K562 (cell line): ENCODE measurements at regions not wholly inside any gene's neighbourhood (a gene's known extent, or its start where the extent isn't known, plus 50 kb on each side); places are given as distances from the start of the nearest gene placed in this dataset.

Experiments
- ATAC-seq: fragments of 200-7000 bp; cut with Tn5 transposase; 3 replicates; pipeline ENCODE4 v1.9.1; 2020; ENCODE audit warnings: moderate library complexity
- BruUV-seq: library from RNA; stranded (reverse); fragments of 400-500 nt; replicated peaks from 2 replicates; lab custom pipeline; 2021; lab: Mats Ljungman, UMichigan
- CTCF ChIA-PET: fragments of 300-600 bp; formaldehyde crosslinking; extraction: SDS; loops from one replicate; lab custom pipeline; 2021; ENCODE audit warnings: low intra/inter-chr PET ratio; lab: Yijun Ruan, JAX
- POLR2A ChIA-PET: fragments of 300-600, 350-650 bp; sonication (Branson Sonifier 250); formaldehyde crosslinking; extraction: SDS; loops from one replicate; lab custom pipeline; 2021; ENCODE audit warnings: antibody characterized with exemption, inconsistent platforms; lab: Yijun Ruan, JAX
- DNase-seq, 4 experiments: peaks; one replicate each; pipeline versions ENCODE4 v3.0.0 to v3.0.0-alpha.2; 2011 to 2018; ENCODE audit warnings: low spot score in 3 of 4, mixed read lengths in 3 of 4; ENCODE audit errors: extremely low read depth in 1 of 4
- FAIRE-seq: peaks from 2 replicates; lab custom pipeline; 2011; peaks lifted over from hg19 to GRCh38; lab: Jason Lieb, UNC
- H2AFZ ChIP-seq: 2 replicates; pipeline ENCODE4 v1.6.0; 2011; ENCODE audit warnings: low read depth, low read length, control low read depth, inconsistent platforms
- H3K27ac ChIP-seq: fragments of 200-600 bp; 3 replicates; pipeline ENCODE4 v1.8.0; 2011; ENCODE audit warnings: low read depth, mild to moderate bottlenecking, control low read depth, inconsistent platforms, low read length, moderate library complexity, mixed read lengths; ENCODE audit errors: extremely low read depth
- H3K27me3 ChIP-seq, 2 experiments: fragments of 300-600 bp in 1 of 2; 2 replicates in 1 of 2; 3 replicates in 1 of 2; pipeline versions ENCODE4 v1.6.0 to v1.8.0; 2011; ENCODE audit warnings: inconsistent platforms in 2 of 2, low read length in 2 of 2, mild to moderate bottlenecking in 1 of 2, mixed read lengths in 1 of 2, moderate library complexity in 1 of 2; ENCODE audit not compliant: control insufficient read depth in 2 of 2, insufficient read depth in 2 of 2
- H3K36me3 ChIP-seq: fragments of 300-600 bp; 3 replicates; pipeline ENCODE4 v1.8.0; 2011; ENCODE audit warnings: mild to moderate bottlenecking, low read length, inconsistent platforms; ENCODE audit not compliant: control insufficient read depth, insufficient read depth
- H3K4me1 ChIP-seq, 2 experiments: fragments of 200-600 bp in 1 of 2; replicated peaks in 1 of 2; 2 replicates in 1 of 2; 3 replicates in 1 of 2; pipeline versions ENCODE4 v1.5.1 to v1.8.0; 2011; ENCODE audit warnings: inconsistent platforms in 2 of 2, low read length in 2 of 2, mild to moderate bottlenecking in 1 of 2, mixed read lengths in 1 of 2, moderate library complexity in 1 of 2; ENCODE audit not compliant: control insufficient read depth in 2 of 2, insufficient read depth in 2 of 2
- H3K4me2 ChIP-seq: 2 replicates; pipeline ENCODE4 v1.6.1; 2011; ENCODE audit warnings: low read length, control low read depth, inconsistent platforms, mixed read lengths; ENCODE audit not compliant: insufficient read depth
- H3K4me3 ChIP-seq: fragments of 200-600 bp; sonication (generic), shearing (Covaris generic); 2 replicates; pipeline ENCODE4 v1.5.1; 2016; ENCODE audit warnings: control low read depth, inconsistent platforms
- H3K79me2 ChIP-seq: fragments of 200-600 bp; 3 replicates; pipeline ENCODE4 v1.8.0; 2011; ENCODE audit warnings: low read length, inconsistent platforms; ENCODE audit not compliant: control insufficient read depth, insufficient read depth
- H3K9ac ChIP-seq, 2 experiments: 2 replicates each; pipeline versions ENCODE4 v1.6.0 to v1.6.1; 2011; ENCODE audit warnings: low read depth in 2 of 2, low read length in 2 of 2, control low read depth in 1 of 2, inconsistent platforms in 1 of 2, mild to moderate bottlenecking in 1 of 2, mixed read lengths in 1 of 2; ENCODE audit not compliant: insufficient read depth in 1 of 2
- H3K9me1 ChIP-seq: one replicate; pipeline ENCODE4 v1.6.0; 2011; ENCODE audit warnings: inconsistent platforms, mild to moderate bottlenecking, low read length, moderate library complexity; ENCODE audit not compliant: control insufficient read depth, insufficient read depth
- H3K9me3 ChIP-seq: replicated peaks from 2 replicates; pipeline ENCODE4 v1.5.1; 2011; ENCODE audit warnings: low read depth, low read length, inconsistent platforms; ENCODE audit not compliant: control insufficient read depth, insufficient read depth
- H4K20me1 ChIP-seq: replicated peaks from 2 replicates; pipeline ENCODE4 v1.6.1; 2011; ENCODE audit warnings: low read length, inconsistent platforms, mixed read lengths; ENCODE audit not compliant: control insufficient read depth, insufficient read depth
- CBFB ChIP-seq: sonication (generic); formaldehyde crosslinking; IDR thresholded peaks from 2 replicates; pipeline ENCODE4 v1.4.0; 2020; ENCODE audit warnings: mild to moderate bottlenecking, missing genetic modification reagents
- CCAR2 ChIP-seq: fragments of 200-400 bp; formaldehyde crosslinking; IDR thresholded peaks from 2 replicates; pipeline ENCODE4 v1.6.1; 2017; ENCODE audit warnings: mild to moderate bottlenecking, low read depth, low read length
- ELF2 ChIP-seq: fragments of 250-450 bp; sonication (Bioruptor Pico); IDR thresholded peaks from 2 replicates; pipeline ENCODE4 v1.5.0; 2021; ENCODE audit warnings: mild to moderate bottlenecking
- EZH2 ChIP-seq: IDR thresholded peaks from 2 replicates; pipeline ENCODE4 v1.6.1; 2012; ENCODE audit warnings: low read depth, mild to moderate bottlenecking, inconsistent platforms, low read length, borderline replicate concordance
- HNRNPK ChIP-seq: fragments of 200-400 bp; formaldehyde crosslinking; IDR thresholded peaks from one replicate; pipeline ENCODE4 v1.6.1; 2018; ENCODE audit warnings: mild to moderate bottlenecking, low read depth, low read length; ENCODE audit not compliant: poor library complexity, severe bottlenecking
- KLF6 ChIP-seq: fragments of 250-450 bp; sonication (Bioruptor Pico); IDR thresholded peaks from 2 replicates; pipeline ENCODE4 v1.4.0; 2020; ENCODE audit warnings: mild to moderate bottlenecking, moderate library complexity, borderline replicate concordance
- RFX5 ChIP-seq: IDR thresholded peaks from 2 replicates; pipeline ENCODE4 v1.6.1; 2011; ENCODE audit warnings: low read depth, mild to moderate bottlenecking, improper control_type of control experiment, low read length
- ZNF280B ChIP-seq: fragments of 250-450 bp; sonication (Bioruptor Pico); IDR thresholded peaks from 2 replicates; pipeline ENCODE4 v1.5.1; 2021; ENCODE audit warnings: mild to moderate bottlenecking
- ZNF311 ChIP-seq: fragments of 250-450 bp; sonication (Bioruptor Pico); IDR thresholded peaks from 2 replicates; pipeline ENCODE4 v1.4.0; 2020; ENCODE audit warnings: mild to moderate bottlenecking, moderate library complexity
- ZNF551 ChIP-seq: fragments of 250-450 bp; sonication (Bioruptor Pico); IDR thresholded peaks from 2 replicates; pipeline ENCODE4 v1.5.0; 2021; ENCODE audit warnings: mild to moderate bottlenecking, moderate library complexity
- WGBS: fragments of 100-300 bp; shearing (Covaris generic); methylation state at CpG from one replicate; pipeline ENCODE4 v1.1.6; 2016; ENCODE audit warnings: low coverage, mixed read lengths; ENCODE audit not compliant: insufficient coverage; ENCODE audit errors: missing lambda C conversion rate; 5-methylcytosine and 5-hydroxymethylcytosine counted together
- in situ Hi-C: fragments of 300-500 bp; cut with MboI; formaldehyde crosslinking; loops from 4 replicates; pipeline ENCODE4 v1.15.0; 2018; ENCODE audit warnings: inconsistent platforms, mixed read lengths
- intact Hi-C: fragments of 100-400 bp; cut with micrococcal nuclease; formaldehyde crosslinking; loops from 2 replicates; pipeline ENCODE4 v1.14.2; 2022

- Histone ChIP-seq H3K9me1 (no peaks in the 10 kb centered on the region), H3K9ac (no peak overlapping the region), H2AFZ (no peak overlapping the region), H3K4me3 (no peak overlapping the region), H3K36me3 (no peaks in the 10 kb centered on the region), H3K4me2 (no peak overlapping the region), H3K79me2 (no peaks in the 10 kb centered on the region), H3K27ac (no peak overlapping the region), H3K27me3 (peaks cover 4 to 33% of the 10 kb centered on the region in 2 experiments; a peak in 3 of 5 replicates), H4K20me1 (no peaks in the 10 kb centered on the region), H3K9me3 (no peaks in the 10 kb centered on the region), H3K4me1 (no peaks in the 10 kb centered on the region)
- BruUV-seq: no TSS peak
- 0% methylated on average over 2 of the region's 2 CpGs for WGBS
- FAIRE-seq: no peak
- in situ Hi-C loops: loop anchor here (25.0 kb wide), 1 partner anchor 1213 kb away; no protein-coding TSS in a partner anchor
- no peak for TF ChIP-seq ELF2 (CRISPR knock-in tag)
- TF ChIP-seq HNRNPK: no peak
- no peak for TF ChIP-seq CCAR2
- TF ChIP-seq CBFB (CRISPR knock-in tag): no peak
- no peak for TF ChIP-seq ZNF551 (CRISPR knock-in tag)
- TF ChIP-seq RFX5: no peak
- TF ChIP-seq ZNF280B (CRISPR knock-in tag): no peak
- TF ChIP-seq ZNF311 (CRISPR knock-in tag): no peak
- no peak for TF ChIP-seq KLF6 (CRISPR knock-in tag)
- no peak for TF ChIP-seq EZH2
- no peak for DNase-seq
- ChIA-PET POLR2A (no interaction called here), CTCF (no interaction called here)
- ATAC-seq: no peak
- intact Hi-C loops: no loop called here
Observed at GRCh38 chr7:50149369-50149768, 56.3 kb upstream of the ZPBP start.
